B cell (primary cell): ENCODE measurements at regions not wholly inside any gene's neighbourhood (a gene's known extent, or its start where the extent isn't known, plus 50 kb on each side); places are given as distances from the start of the nearest gene placed in this dataset.

Experiments used
- ATAC-seq: fragments of 200-7000 bp; cut with Tn5 transposase; one replicate; pipeline ENCODE4 v1.10.0; 2021; ENCODE audit warnings: low read depth, mild to moderate bottlenecking, moderate number of reproducible peaks, moderate library complexity
- CTCF ChIA-PET: fragments of 350-600 bp; sonication (Branson Sonifier 250); formaldehyde crosslinking; loops from one replicate; lab custom pipeline; 2021; ENCODE audit warnings: antibody characterized with exemption, inconsistent platforms; lab: Charles Lee
- POLR2A ChIA-PET: fragments of 350-600 bp; sonication (Branson Sonifier 250); formaldehyde crosslinking; loops from one replicate; lab custom pipeline; 2021; ENCODE audit warnings: antibody characterized with exemption; lab: Charles Lee
- DNase-seq: peaks from one replicate; pipeline ENCODE4 v3.0.0; 2013
- H2AFZ ChIP-seq: 2 replicates; pipeline ENCODE4 v1.6.1; 2012; ENCODE audit warnings: mild to moderate bottlenecking, low read depth, low read length; ENCODE audit not compliant: insufficient read depth, poor library complexity, severe bottlenecking
- H3K27ac ChIP-seq, 2 donors: 1 replicate in 1 of 2; 2 replicates in 1 of 2; pipeline ENCODE4 v1.5.1; 2012 to 2013; ENCODE audit warnings: low read length in 2 of 2, mild to moderate bottlenecking in 2 of 2, moderate library complexity in 1 of 2
- H3K27me3 ChIP-seq, 4 experiments: fragments of 200-600 bp in 1 of 4; sonication (generic) in 1 of 4; replicated peaks in 1 of 4; 1 replicate in 2 of 4; 2 replicates in 2 of 4; pipeline versions ENCODE4 v1.6.1 to v1.7.0; 2013 to 2016; ENCODE audit warnings: low read length in 3 of 4, mild to moderate bottlenecking in 2 of 4, mixed read lengths in 1 of 4, moderate library complexity in 1 of 4; ENCODE audit not compliant: insufficient read depth in 4 of 4, control insufficient read depth in 3 of 4; ENCODE audit errors: control extremely low read depth in 1 of 4
- H3K36me3 ChIP-seq, 2 experiments: replicated peaks in 1 of 2; 1 replicate in 1 of 2; 2 replicates in 1 of 2; pipeline versions ENCODE4 v1.6.1 to v1.7.1; 2013; ENCODE audit warnings: low read length in 1 of 2; ENCODE audit not compliant: insufficient read depth in 2 of 2, control insufficient read depth in 1 of 2; ENCODE audit errors: control extremely low read depth in 1 of 2, extremely low read depth in 1 of 2
- H3K4me1 ChIP-seq, 2 donors: fragments of 200-600 bp in 1 of 2; sonication (generic) in 1 of 2; 1 replicate in 1 of 2; 2 replicates in 1 of 2; pipeline versions ENCODE4 v1.5.1 to v1.6.1; 2013 to 2017; ENCODE audit warnings: low read length in 2 of 2; ENCODE audit not compliant: control insufficient read depth in 2 of 2, insufficient read depth in 2 of 2
- H3K4me2 ChIP-seq: replicated peaks from 2 replicates; pipeline ENCODE3; 2012; ENCODE audit warnings: mild to moderate bottlenecking, low read depth, low read length; ENCODE audit not compliant: poor library complexity, severe bottlenecking
- H3K4me3 ChIP-seq, 5 experiments: fragments of 200-600 bp in 1 of 5; sonication (generic) in 1 of 5; 1 replicate in 3 of 5; 2 replicates in 2 of 5; pipeline versions ENCODE4 v1.5.1 to v1.7.0; 2011 to 2016; ENCODE audit warnings: low read length in 4 of 5, mild to moderate bottlenecking in 4 of 5, low read depth in 2 of 5, control low read depth in 1 of 5, moderate library complexity in 1 of 5; ENCODE audit not compliant: insufficient read depth in 1 of 5; ENCODE audit errors: control extremely low read depth in 1 of 5, extremely low read depth in 1 of 5
- H3K79me2 ChIP-seq: fragments of 200-600 bp; sonication (generic); one replicate; pipeline ENCODE4 v1.6.0; 2016; ENCODE audit warnings: low read length; ENCODE audit not compliant: control insufficient read depth, insufficient read depth
- H3K9ac ChIP-seq: fragments of 200-600 bp; sonication (generic); 2 replicates; pipeline ENCODE4 v1.6.1; 2017; ENCODE audit warnings: mild to moderate bottlenecking, low read length, moderate library complexity
- H3K9me3 ChIP-seq, 3 donors: one replicate each; pipeline versions ENCODE4 v1.6.1 to v1.7.1; 2013; ENCODE audit warnings: low read length in 2 of 3; ENCODE audit not compliant: control insufficient read depth in 2 of 3, insufficient read depth in 1 of 3; ENCODE audit errors: control extremely low read depth in 1 of 3
- H4K20me1 ChIP-seq: 2 replicates; pipeline ENCODE4 v1.6.0; 2012; ENCODE audit warnings: mild to moderate bottlenecking, low read length; ENCODE audit not compliant: insufficient read depth, control insufficient read depth, poor library complexity, severe bottlenecking
- H3K27ac Mint-ChIP-seq: one replicate; pipeline ENCODE4 v1.8.0; 2021; ENCODE audit warnings: mixed read lengths
- H3K27me3 Mint-ChIP-seq: one replicate; pipeline ENCODE4 v1.8.0; 2021; ENCODE audit warnings: mixed read lengths
- H3K4me1 Mint-ChIP-seq: one replicate; pipeline ENCODE4 v1.8.0; 2021; ENCODE audit warnings: mixed read lengths
- H3K4me3 Mint-ChIP-seq: one replicate; pipeline ENCODE4 v1.8.0; 2021; ENCODE audit warnings: mixed read lengths
- H3K9me3 Mint-ChIP-seq: one replicate; pipeline ENCODE4 v1.8.0; 2022; ENCODE audit warnings: mixed read lengths; ENCODE audit not compliant: insufficient read depth
- EZH2 ChIP-seq: IDR thresholded peaks from 2 replicates; pipeline ENCODE4 v1.6.1; 2012; ENCODE audit warnings: borderline replicate concordance, low read depth, mild to moderate bottlenecking, moderate library complexity, low read length; ENCODE audit not compliant: insufficient read depth, poor library complexity, severe bottlenecking
- WGBS: methylation state at CpG from one replicate; pipeline ENCODE4 v1.1.5; 2013; ENCODE audit warnings: missing lambda C conversion rate; ENCODE audit not compliant: insufficient coverage; 5-methylcytosine and 5-hydroxymethylcytosine counted together
- intact Hi-C: fragments of 100-400 bp; cut with micrococcal nuclease; formaldehyde crosslinking; loops from one replicate; pipeline ENCODE4 v1.10.0; 2022
- TF ChIP-seq, protein P1 (sequence below): fragments of 200-600 bp; IDR thresholded peaks from one replicate; pipeline ENCODE4 v1.8.0; 2022; ENCODE audit warnings: antibody characterized with exemption, mild to moderate bottlenecking

DNA sequence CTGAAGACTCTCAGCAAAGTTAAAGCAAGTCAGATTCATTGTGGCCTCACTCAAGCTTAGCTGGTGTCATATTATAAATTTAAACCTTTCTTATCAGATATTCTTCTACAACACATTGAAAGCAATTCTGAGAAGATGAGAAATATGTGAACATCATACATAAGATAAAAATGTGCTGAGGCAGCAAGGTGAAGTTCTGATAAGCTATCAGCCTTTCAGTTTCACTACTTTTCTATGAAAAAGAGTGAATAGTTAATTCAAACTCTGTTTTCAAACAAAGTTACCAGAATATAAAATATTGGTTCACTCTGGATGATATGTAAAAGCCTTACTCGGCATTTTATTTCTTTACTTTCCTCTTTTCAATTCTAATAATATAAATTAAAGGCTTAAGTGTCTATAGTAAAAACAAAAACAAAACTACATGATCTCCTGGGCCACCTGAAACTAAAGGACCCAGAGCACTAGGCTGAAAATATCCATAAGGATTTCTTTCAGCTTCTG, 824.4 kb downstream of the MTRR start:
- Mint-ChIP-seq H3K27me3 (no peaks in the 10 kb centered on the region), H3K4me1 (no peaks in the 10 kb centered on the region), H3K4me3 (no peak overlapping the region), H3K9me3 (no peaks in the 10 kb centered on the region), H3K27ac (no peak overlapping the region)
- WGBS: no CpG with 5 or more reads among the region's 1 CpG
- H3K4me2 ChIP-seq: no peak overlapping the region
- no peak overlapping the region for H3K9ac ChIP-seq
- no peak overlapping the region for H3K4me3 ChIP-seq
- CTCF ChIA-PET: no interaction called here
- H3K79me2 ChIP-seq: no peaks in the 10 kb centered on the region
- H3K27me3 ChIP-seq: no peaks in the 10 kb centered on the region
- POLR2A ChIA-PET: no interaction called here
- no peak overlapping the region for H3K27ac ChIP-seq
- no peaks in the 10 kb centered on the region for H3K36me3 ChIP-seq
- H4K20me1 ChIP-seq: no peaks in the 10 kb centered on the region
- DNase-seq: no peak
- no peaks in the 10 kb centered on the region for H3K9me3 ChIP-seq
- no peaks in the 10 kb centered on the region for H3K4me1 ChIP-seq
- TF ChIP-seq EZH2: no peak
- TF ChIP-seq, protein P1, sequence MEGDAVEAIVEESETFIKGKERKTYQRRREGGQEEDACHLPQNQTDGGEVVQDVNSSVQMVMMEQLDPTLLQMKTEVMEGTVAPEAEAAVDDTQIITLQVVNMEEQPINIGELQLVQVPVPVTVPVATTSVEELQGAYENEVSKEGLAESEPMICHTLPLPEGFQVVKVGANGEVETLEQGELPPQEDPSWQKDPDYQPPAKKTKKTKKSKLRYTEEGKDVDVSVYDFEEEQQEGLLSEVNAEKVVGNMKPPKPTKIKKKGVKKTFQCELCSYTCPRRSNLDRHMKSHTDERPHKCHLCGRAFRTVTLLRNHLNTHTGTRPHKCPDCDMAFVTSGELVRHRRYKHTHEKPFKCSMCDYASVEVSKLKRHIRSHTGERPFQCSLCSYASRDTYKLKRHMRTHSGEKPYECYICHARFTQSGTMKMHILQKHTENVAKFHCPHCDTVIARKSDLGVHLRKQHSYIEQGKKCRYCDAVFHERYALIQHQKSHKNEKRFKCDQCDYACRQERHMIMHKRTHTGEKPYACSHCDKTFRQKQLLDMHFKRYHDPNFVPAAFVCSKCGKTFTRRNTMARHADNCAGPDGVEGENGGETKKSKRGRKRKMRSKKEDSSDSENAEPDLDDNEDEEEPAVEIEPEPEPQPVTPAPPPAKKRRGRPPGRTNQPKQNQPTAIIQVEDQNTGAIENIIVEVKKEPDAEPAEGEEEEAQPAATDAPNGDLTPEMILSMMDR: no peak
- intact Hi-C loops: no loop called here
- ATAC-seq: no peak
- no peak overlapping the region for H2AFZ ChIP-seq

DNA sequence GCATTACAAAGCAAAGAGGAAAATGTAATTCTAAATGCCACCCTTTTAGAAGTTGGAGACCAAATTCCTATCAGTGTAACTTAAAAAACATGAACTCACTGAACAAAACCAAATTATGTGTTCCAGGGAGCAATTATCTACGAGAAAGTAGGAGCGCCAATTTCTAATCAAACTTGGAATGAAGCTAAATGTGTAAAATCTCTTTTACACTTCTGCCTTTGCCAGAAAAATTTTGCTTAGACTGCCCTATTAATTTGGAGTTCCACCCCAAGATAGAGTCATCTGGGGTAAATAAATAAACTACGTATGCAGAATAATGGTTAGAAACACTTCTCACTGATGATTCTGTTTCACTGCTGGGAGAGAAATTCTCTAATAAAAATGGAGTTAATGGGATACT, 825.6 kb downstream of the MTRR start:
- Histone ChIP-seq H3K79me2 (no peaks in the 10 kb centered on the region), H3K4me2 (no peak overlapping the region), H3K27me3 (no peaks in the 10 kb centered on the region), H4K20me1 (no peaks in the 10 kb centered on the region), H3K36me3 (no peaks in the 10 kb centered on the region), H3K9ac (no peak overlapping the region), H3K27ac (no peak overlapping the region), H2AFZ (no peak overlapping the region), H3K4me3 (no peak overlapping the region), H3K4me1 (no peaks in the 10 kb centered on the region), H3K9me3 (no peaks in the 10 kb centered on the region)
- H3K27me3 Mint-ChIP-seq: no peaks in the 10 kb centered on the region
- intact Hi-C loops: no loop called here
- ATAC-seq (no peak), DNase-seq (no peak)
- WGBS: no CpG with 5 or more reads among the region's 3 CpGs
- H3K27ac Mint-ChIP-seq: no peak overlapping the region
- H3K4me3 Mint-ChIP-seq: no peak overlapping the region
- H3K9me3 Mint-ChIP-seq: no peaks in the 10 kb centered on the region
- ChIA-PET POLR2A (no interaction called here), CTCF (no interaction called here)
- no peaks in the 10 kb centered on the region for H3K4me1 Mint-ChIP-seq
- TF ChIP-seq EZH2: no peak
- TF ChIP-seq, protein P1: no peak
